ENCODE measurements at regions not wholly inside any gene's neighbourhood (a gene's known extent, or its start where the extent isn't known, plus 50 kb on each side); places are given as distances from the start of the nearest gene placed in this dataset.

GRCh38 chr10:109744020-109744419 is 179.3 kb downstream of the XPNPEP1 start:
- TF ChIP-seq CTCF (IDR thresholded peaks at IDR 0.05; ENCODE audit: insufficient read depth, low read depth, low read length) = no peak
- peak; percentile 61 for DNase-seq (ENCODE audit: low read depth)
- H3K4me3 ChIP-seq (ENCODE audit: low read depth, low read length) = no peak overlapping the region

- no peak overlapping the region for H3K4me3 ChIP-seq (ENCODE audit: low read depth, low read length)
- no peak for TF ChIP-seq CTCF (IDR thresholded peaks at IDR 0.05; ENCODE audit: insufficient read depth, low read depth, low read length)
- peak; percentile 24 for DNase-seq (ENCODE audit: low read depth)
These were observed 179.7 kb downstream of the XPNPEP1 start for GRCh38 chr10:109743574-109743973.

- peak; percentile 64 for DNase-seq (ENCODE audit: low read depth)
- H3K4me3 ChIP-seq (ENCODE audit: low read depth, low read length) = no peak overlapping the region
- no peak for TF ChIP-seq CTCF (IDR thresholded peaks at IDR 0.05; ENCODE audit: insufficient read depth, low read depth, low read length)
These were observed 180.2 kb downstream of the XPNPEP1 start for GRCh38 chr10:109743146-109743545.

DNA sequence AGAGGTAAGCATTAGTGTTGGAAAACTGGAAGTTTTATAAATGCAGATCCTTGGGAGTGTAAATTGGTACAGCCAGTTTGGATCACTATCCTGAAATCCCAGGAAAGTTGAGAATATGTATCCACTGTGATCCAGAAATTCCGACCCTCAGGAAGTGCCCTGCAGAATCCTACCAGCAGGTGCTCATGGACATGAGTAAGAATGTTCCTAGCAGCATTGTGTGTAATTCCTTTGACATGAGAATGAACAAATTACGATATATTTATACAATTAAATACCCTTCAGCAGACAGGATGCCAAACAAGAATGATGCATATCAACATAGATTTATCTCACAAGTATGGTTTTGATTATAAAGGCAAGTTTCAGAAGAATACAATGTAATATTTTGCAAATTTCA is 181.6 kb downstream of the XPNPEP1 start:
- DNase-seq (ENCODE audit: low read depth) = no peak
- TF ChIP-seq CTCF (IDR thresholded peaks at IDR 0.05; ENCODE audit: insufficient read depth, low read depth, low read length) = peak; percentile 20
- H3K4me3 ChIP-seq (ENCODE audit: low read depth, low read length) = no peak overlapping the region

- TF ChIP-seq CTCF (IDR thresholded peaks at IDR 0.05; ENCODE audit: insufficient read depth, low read depth, low read length) = no peak
- peak; percentile 59 for DNase-seq (ENCODE audit: low read depth)
- H3K4me3 ChIP-seq (ENCODE audit: low read depth, low read length) = no peak overlapping the region
These were observed 182.9 kb downstream of the XPNPEP1 start for GRCh38 chr10:109740436-109740835.

DNA sequence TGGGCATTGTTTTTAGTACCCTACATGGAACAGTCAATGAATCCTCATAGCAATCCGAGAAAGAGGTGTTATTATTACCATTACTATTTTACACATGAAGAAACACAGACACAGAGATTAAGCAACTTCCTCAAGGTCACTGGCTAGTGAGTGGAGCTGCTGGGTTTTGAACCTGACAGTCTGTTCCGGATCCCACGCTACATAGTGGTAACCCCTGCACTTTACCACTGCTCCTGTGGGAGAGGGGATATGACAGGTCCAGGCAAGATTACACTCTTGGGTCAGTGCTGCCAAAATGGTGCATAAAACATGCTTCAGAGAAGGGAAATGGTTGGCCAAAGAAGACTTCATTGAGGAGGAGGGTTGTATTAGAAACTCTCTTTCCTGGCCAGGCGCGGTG is 185.7 kb downstream of the XPNPEP1 start:
- peak; percentile 43 for DNase-seq (ENCODE audit: low read depth)
- TF ChIP-seq CTCF (IDR thresholded peaks at IDR 0.05; ENCODE audit: insufficient read depth, low read depth, low read length) = no peak
- no peak overlapping the region for H3K4me3 ChIP-seq (ENCODE audit: low read depth, low read length)

DNA sequence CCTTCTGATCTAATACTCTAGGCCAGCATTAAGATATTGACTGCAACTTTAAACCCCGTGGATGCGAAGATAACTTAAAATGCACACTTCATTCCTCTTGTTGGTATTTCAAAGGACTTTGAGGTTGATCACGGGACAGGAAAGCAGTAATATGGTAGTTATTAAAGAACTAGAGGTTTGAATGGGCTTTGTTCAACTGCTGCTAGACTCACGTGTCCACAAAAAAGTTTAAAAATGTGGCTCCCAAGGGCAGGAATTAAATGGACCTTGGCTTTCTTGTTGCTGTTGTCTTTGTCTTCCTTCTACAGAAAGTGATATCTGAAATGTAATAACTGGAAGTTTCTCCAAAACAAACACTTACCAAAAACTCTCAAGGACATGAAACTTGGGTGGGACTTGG is 186.3 kb downstream of the XPNPEP1 start:
- DNase-seq (ENCODE audit: low read depth) = no peak
- TF ChIP-seq CTCF (IDR thresholded peaks at IDR 0.05; ENCODE audit: insufficient read depth, low read depth, low read length) = no peak

More for the DNA sequence above, 186.3 kb downstream of the XPNPEP1 start:
- no peak overlapping the region for H3K4me3 ChIP-seq (ENCODE audit: low read depth, low read length)

Data from fibroblast of villous mesenchyme (primary cell).